Nephron (organoid): ENCODE measurements at regions not wholly inside any gene's neighbourhood (a gene's known extent, or its start where the extent isn't known, plus 50 kb on each side); places are given as distances from the start of the nearest gene placed in this dataset.

Experiments used
- H3K27ac Mint-ChIP-seq, 3 experiments: 2 replicates each; pipeline ENCODE4 v1.8.0; 2020; ENCODE audit warnings: mixed read lengths in 3 of 3, mild to moderate bottlenecking in 2 of 3, moderate library complexity in 1 of 3
- H3K27me3 Mint-ChIP-seq: 2 replicates; pipeline ENCODE4 v1.8.0; 2021; ENCODE audit warnings: low read depth, mild to moderate bottlenecking, moderate library complexity, mixed read lengths
- H3K36me3 Mint-ChIP-seq: 2 replicates; pipeline ENCODE4 v1.8.0; 2020; ENCODE audit warnings: low read depth, mixed read lengths
- H3K4me1 Mint-ChIP-seq: 2 replicates; pipeline ENCODE4 v1.8.0; 2020; ENCODE audit warnings: mixed read lengths
- H3K4me3 Mint-ChIP-seq, 3 experiments: 2 replicates each; pipeline ENCODE4 v1.8.0; 2020; ENCODE audit warnings: mild to moderate bottlenecking in 3 of 3, mixed read lengths in 3 of 3, moderate library complexity in 2 of 3
- H3K9me3 Mint-ChIP-seq: 2 replicates; pipeline ENCODE4 v1.8.0; 2020; ENCODE audit warnings: mixed read lengths
- TF ChIP-seq, protein P1 (sequence below), 3 experiments: fragments of 200-600 bp; sonication (generic); IDR thresholded peaks; one replicate each; pipeline ENCODE4 v1.5.0; 2021; ENCODE audit warnings: antibody characterized with exemption in 3 of 3; ENCODE audit not compliant: unreplicated experiment in 3 of 3

DNA sequence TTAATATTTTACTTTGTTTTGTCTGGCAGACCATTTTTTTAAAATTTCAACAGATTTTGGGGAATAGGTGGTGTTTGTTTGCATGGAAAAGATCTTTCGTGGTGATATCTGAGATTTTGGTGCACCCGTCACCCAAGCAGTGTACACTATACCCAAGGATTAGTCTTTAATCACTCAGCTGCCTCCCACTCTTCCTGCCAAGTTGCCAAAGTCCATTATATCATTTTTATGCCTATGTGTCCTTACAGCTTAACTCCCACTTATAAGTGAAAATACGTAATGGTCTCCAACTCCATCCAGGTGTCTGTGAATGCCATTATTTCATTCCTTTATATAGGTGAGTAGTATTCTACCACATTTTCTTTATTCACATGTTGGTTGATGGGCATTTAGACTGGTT, 281.7 kb upstream of the GK2 start:
- H3K9me3 Mint-ChIP-seq, result peaks cover 19% of the 10 kb centered on the region
- H3K4me1 Mint-ChIP-seq, result no peaks in the 10 kb centered on the region
- no peak overlapping the region for H3K27ac Mint-ChIP-seq
- no peak overlapping the region for H3K4me3 Mint-ChIP-seq
- no peaks in the 10 kb centered on the region for H3K27me3 Mint-ChIP-seq
- H3K36me3 Mint-ChIP-seq, result no peaks in the 10 kb centered on the region
- TF ChIP-seq, protein P1, sequence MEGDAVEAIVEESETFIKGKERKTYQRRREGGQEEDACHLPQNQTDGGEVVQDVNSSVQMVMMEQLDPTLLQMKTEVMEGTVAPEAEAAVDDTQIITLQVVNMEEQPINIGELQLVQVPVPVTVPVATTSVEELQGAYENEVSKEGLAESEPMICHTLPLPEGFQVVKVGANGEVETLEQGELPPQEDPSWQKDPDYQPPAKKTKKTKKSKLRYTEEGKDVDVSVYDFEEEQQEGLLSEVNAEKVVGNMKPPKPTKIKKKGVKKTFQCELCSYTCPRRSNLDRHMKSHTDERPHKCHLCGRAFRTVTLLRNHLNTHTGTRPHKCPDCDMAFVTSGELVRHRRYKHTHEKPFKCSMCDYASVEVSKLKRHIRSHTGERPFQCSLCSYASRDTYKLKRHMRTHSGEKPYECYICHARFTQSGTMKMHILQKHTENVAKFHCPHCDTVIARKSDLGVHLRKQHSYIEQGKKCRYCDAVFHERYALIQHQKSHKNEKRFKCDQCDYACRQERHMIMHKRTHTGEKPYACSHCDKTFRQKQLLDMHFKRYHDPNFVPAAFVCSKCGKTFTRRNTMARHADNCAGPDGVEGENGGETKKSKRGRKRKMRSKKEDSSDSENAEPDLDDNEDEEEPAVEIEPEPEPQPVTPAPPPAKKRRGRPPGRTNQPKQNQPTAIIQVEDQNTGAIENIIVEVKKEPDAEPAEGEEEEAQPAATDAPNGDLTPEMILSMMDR (IDR thresholded peaks at IDR 0.05; ENCODE audit: unreplicated experiment in 3 of 3), result no peak

DNA sequence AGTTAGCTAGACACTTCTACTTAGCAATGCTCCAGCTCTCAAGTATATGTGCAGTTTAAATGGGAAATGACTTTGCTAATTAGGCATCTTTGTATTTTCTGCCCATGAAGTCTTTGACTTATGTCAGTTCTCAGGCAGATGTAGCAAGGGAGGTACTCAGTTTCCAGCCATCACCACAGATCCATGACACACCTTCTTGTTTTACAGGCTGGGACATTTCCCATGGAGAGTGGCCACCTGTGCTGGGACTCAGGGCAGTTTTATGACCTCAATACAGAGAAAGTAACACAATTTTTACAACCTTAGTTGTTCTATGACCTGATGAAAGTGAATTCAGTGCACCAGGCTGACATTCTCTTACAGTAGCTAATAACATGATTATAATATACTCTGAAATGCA, 280.7 kb upstream of the GK2 start:
- Mint-ChIP-seq H3K36me3 (no peaks in the 10 kb centered on the region), H3K4me1 (no peaks in the 10 kb centered on the region), H3K9me3 (peaks cover 13% of the 10 kb centered on the region), H3K27ac (no peak overlapping the region), H3K27me3 (no peaks in the 10 kb centered on the region), H3K4me3 (no peak overlapping the region)
- TF ChIP-seq, protein P1 (IDR thresholded peaks at IDR 0.05; ENCODE audit: unreplicated experiment in 3 of 3), result no peak

DNA sequence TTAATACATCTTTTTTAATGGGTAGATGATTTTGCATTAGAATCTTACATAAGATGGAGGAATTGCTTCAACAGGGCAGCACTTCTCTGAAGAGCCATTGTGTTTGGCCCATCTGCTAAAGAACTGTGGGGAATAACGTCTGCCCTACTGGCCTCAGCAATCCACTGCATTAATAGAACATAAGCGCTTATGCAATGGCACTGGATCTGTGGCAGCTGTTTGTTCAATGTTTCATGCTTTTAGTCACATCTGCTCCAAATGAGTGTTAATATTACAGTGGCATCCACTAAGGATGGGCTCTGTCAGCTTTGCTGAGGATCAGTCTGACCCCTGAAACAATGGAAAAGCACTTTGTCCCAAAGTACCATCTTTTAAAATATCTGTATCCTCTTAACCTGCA, 279.0 kb upstream of the GK2 start:
- Mint-ChIP-seq H3K9me3 (peaks cover 9% of the 10 kb centered on the region), H3K36me3 (no peaks in the 10 kb centered on the region), H3K27me3 (no peaks in the 10 kb centered on the region), H3K4me1 (no peaks in the 10 kb centered on the region), H3K27ac (no peak overlapping the region), H3K4me3 (no peak overlapping the region)
- TF ChIP-seq, protein P1 (IDR thresholded peaks at IDR 0.05; ENCODE audit: unreplicated experiment in 3 of 3), result no peak

DNA sequence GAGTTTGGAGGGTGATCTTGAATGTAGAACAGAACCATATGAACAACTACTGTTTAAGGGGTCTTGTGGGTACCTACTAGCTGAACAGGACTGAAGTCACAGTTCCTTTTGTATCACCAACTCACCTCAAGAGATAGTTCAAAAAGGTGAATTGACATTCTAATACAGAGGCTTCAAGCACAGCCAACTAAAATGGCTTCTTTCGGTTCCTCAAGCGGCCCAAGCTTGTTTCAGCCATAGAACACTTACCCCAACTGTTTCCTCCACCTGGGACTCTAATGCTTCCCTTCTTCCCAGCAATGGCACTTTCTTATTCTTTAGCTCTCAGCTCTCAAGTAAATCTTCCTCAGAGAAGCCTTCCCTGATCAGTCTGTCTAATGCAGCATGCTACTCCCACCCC, 277.5 kb upstream of the GK2 start:
- Mint-ChIP-seq H3K36me3 (no peaks in the 10 kb centered on the region), H3K27me3 (no peaks in the 10 kb centered on the region), H3K9me3 (peaks cover 1% of the 10 kb centered on the region), H3K4me3 (no peak overlapping the region), H3K27ac (no peak overlapping the region), H3K4me1 (no peaks in the 10 kb centered on the region)
- TF ChIP-seq, protein P1 (IDR thresholded peaks at IDR 0.05; ENCODE audit: unreplicated experiment in 3 of 3), result no peak

DNA sequence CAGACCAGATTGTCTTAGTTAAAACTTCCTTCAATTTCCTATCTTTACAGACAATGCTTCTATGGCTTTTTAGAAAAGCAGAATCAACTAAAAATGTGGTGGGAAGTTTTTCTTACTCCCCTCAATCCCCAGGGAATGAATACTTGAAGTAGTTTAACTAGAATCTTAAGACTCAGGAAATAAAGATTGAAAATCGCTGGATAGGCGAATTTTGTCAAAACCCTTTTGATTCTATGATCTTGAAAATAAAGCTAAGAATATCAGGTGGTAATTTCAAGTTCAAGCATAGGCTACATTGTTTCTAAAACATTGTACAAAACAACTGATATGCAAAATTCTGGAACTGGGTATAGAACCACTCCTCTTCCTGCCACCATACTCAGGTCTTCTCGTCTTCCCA, 276.5 kb upstream of the GK2 start:
- TF ChIP-seq, protein P1 (IDR thresholded peaks at IDR 0.05; ENCODE audit: unreplicated experiment in 3 of 3), result no peak
- no peaks in the 10 kb centered on the region for H3K36me3 Mint-ChIP-seq
- no peak overlapping the region for H3K4me3 Mint-ChIP-seq
- no peaks in the 10 kb centered on the region for H3K4me1 Mint-ChIP-seq
- H3K27me3 Mint-ChIP-seq, result no peaks in the 10 kb centered on the region
- H3K9me3 Mint-ChIP-seq, result no peaks in the 10 kb centered on the region
- H3K27ac Mint-ChIP-seq, result no peak overlapping the region

DNA sequence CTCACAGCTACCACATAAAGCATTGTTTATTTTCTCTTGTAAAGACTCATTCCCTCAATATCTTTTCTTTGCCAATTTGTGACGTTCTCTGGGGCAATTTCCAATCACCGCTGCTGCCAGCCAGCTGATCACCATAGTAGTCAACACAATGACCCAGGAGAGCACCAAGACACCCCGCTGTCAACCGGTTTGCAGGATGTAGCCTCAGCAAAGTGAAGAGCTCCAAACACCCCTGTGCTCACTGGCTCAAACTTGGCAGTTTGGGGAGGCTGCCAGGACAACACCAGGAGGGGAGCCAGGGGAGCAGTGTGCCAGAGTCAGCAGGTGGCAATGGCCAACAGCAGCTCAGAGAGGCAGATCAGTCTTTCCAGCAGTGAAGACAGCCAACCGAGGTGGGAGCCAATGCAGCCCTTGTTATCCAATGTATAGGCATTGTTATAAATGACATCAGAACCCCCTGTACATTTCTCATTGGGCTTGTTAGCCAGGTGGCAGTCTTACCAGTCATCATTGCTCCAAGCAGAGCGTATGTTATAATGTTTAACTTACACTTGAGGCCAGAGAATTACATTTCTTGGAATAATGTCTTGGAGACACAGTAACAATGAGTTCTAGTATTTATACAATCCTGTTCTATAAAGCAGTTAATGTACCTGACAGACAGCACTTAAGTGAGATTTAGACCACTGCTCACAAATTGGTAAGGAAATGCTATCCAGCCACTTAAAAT, 274.9 kb upstream of the GK2 start:
- Mint-ChIP-seq H3K9me3 (no peaks in the 10 kb centered on the region), H3K4me1 (peaks cover 5% of the 10 kb centered on the region), H3K27me3 (no peaks in the 10 kb centered on the region), H3K27ac (no peak overlapping the region), H3K4me3 (no peak overlapping the region), H3K36me3 (no peaks in the 10 kb centered on the region)
- TF ChIP-seq, protein P1 (IDR thresholded peaks at IDR 0.05; ENCODE audit: unreplicated experiment in 3 of 3), result no peak
